ENCODE measurements at regions not wholly inside any gene's neighbourhood (a gene's known extent, or its start where the extent isn't known, plus 50 kb on each side); places are given as distances from the start of the nearest gene placed in this dataset.

- DNase-seq (ENCODE audit: low read depth in 4 of 4, low spot score in 1 of 4) = no peak
Observed at GRCh38 chr3:181454451-181455027, 257.2 kb upstream of the SOX2 start.

- DNase-seq (ENCODE audit: low read depth in 4 of 4, low spot score in 1 of 4) = no peak
Observed at GRCh38 chr3:181446741-181447140, 265.0 kb upstream of the SOX2 start.

GRCh38 chr3:181442066-181442465 lies 269.7 kb upstream of the SOX2 start:
- DNase-seq (ENCODE audit: low read depth in 4 of 4, low spot score in 1 of 4) = no peak

DNA sequence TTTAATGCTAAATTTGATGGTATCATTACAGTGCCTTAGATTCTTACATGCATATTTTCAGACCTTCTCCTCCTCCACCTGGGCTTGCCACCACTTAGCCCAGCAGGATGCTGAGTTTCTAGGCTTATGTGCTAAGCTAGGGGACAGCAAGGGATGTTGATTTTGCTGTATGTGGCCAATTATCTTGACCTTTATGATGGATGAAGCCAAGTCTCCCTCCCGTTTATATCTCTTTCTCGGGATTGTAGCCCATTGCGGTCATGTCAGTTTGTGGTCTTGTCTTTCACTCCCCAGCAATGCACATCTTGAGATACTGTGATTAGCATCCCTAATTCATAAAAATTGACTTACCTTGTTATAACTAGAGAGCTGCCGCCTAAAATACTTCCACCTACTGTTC lies 278.7 kb upstream of the SOX2 start:
- no peak for DNase-seq (ENCODE audit: low read depth in 4 of 4, low spot score in 1 of 4)

DNA sequence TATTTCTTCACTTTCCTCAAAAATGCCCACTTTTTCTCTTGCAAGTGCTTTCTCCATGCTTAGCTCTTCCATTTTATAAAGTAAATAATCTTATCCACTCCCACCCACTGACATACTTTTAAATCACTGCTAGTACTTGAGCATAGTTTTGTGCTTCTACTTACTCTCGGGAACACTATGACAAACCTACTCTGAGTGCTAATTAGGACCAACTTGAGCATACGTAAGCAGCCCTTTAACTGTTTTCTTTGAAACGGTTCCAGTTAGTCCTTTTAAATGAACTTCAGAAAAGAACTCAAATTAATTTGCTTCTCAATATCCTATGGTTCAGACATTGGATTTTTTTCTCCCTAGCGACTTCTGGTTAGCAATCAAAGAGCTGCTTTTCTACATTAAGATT lies 280.0 kb upstream of the SOX2 start:
- no peak for DNase-seq (ENCODE audit: low read depth in 4 of 4, low spot score in 1 of 4)

DNA sequence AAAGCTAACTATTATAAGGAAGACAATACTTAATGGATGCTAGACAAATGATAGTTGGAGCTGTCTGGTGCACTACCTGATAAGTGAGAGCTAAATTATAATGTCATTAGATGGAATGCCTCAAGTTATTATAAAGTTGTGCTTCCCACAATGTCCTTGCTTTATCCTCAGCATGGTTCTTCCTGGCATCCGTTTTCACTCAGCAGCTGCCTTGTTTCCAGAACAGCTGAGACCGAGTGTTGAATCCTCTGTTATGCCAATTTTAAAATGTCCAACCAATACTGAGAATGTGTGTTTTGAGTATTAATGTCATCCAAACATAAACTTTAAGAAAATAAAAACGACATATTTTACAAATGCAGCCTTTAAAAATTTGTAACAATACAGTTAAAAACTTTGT lies 286.7 kb upstream of the SOX2 start:
- no peak for DNase-seq (ENCODE audit: low read depth in 4 of 4, low spot score in 1 of 4)

DNA sequence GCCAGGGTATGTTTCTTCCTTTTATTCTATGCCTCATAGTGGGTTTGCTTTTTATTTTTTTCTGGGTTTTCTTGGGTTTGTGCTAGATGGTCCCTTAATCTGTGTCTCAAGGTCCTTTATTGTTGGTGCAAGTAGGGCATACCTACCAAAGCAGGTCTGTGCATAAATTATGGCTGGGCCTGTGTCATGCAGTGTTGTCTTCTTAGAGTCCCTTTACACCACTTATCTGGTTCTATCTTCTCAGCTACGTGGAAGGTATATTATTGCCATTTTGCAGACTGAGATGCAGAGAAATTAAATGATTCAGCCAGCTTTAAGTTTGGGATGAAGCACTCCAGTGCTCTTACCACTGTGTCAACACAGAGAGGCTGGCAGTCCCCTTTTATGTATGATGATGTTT lies 293.5 kb upstream of the SOX2 start:
- DNase-seq (ENCODE audit: low read depth in 4 of 4, low spot score in 1 of 4) = no peak

DNA sequence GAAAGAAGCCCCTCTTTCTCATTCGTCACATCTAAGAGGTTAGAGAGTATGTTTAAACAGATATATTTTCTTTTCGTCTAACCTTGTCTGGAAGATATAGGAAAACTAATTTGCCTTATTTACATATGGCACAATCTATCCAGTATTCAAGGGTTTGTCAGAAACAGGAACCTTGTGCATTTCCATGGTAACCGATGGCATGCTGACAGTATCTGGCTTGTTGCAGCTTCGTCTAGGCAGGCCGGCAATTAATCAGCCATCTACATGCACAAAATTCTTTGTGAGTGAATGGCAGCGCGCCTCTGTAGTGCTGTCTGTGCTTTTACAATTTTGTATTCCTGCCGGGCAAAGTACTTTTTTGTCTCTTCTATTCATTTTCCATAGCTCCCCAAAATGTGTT lies 294.0 kb upstream of the SOX2 start:
- no peak for DNase-seq (ENCODE audit: low read depth in 4 of 4, low spot score in 1 of 4)

DNA sequence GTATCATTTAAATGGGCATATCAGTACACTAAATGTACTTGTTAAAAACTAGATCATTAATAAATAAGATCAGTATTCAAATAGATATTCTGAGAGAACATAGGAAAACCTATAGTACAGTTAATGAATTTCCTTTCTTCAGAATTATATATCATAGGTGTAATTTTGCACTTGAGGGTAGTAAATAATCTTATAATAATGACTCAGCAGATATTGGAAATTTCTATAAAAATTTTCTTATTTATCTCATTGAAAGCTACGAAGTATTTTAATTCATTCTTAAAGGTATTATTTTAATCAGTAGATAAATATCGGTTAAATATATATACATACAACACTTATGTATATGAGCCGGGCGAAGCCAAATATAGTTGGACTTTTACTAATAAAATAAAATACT lies 300.9 kb upstream of the SOX2 start:
- DNase-seq (ENCODE audit: low read depth in 4 of 4, low spot score in 1 of 4) = no peak

DNA sequence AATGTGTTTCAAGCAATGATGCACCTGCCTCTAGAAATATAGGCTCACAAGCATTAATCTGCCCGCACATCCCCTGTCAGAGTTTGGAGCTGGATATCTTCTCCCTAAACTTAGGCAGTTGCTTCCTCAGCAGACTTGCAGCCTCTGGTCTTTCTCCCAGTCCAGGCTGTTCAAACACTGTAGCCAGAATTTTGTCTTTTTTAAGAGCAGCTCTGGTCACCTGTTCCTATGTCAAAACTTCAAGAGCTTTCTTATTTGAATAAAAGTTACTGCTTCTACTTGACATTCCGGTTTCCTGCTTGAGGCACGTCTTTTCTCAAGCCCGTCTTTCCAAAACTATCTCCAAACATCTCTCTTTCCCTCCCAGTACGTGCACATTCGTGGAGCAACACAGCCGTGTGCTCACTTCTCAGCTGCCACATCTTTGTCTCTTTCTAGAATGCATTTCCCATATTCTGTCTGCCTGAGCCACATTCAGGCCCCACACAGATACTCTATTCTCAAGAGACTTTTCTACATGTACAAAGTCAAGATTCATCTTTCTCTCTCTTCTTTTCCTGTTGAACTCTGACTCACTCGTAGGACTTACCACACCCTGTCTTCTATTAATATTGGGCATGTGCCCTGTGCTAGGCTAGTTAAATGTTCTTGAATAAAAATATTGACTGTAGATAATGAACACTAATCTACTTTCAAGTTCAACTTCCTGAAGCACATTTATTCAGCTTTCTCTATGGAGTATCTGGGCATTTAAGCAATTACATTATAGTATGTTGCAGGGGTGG lies 307.7 kb upstream of the SOX2 start:
- no peak for DNase-seq (ENCODE audit: low read depth in 4 of 4, low spot score in 1 of 4)

- DNase-seq (ENCODE audit: low read depth in 4 of 4, low spot score in 1 of 4) = no peak
Observed at GRCh38 chr3:181402347-181402746, 309.4 kb upstream of the SOX2 start.

- DNase-seq (ENCODE audit: low read depth in 4 of 4, low spot score in 1 of 4) = no peak
Observed at GRCh38 chr3:181384970-181385369, 326.8 kb upstream of the SOX2 start.

- DNase-seq (ENCODE audit: low read depth in 4 of 4, low spot score in 1 of 4) = no peak
Observed at GRCh38 chr3:181383760-181384159, 328.0 kb upstream of the SOX2 start.

DNA sequence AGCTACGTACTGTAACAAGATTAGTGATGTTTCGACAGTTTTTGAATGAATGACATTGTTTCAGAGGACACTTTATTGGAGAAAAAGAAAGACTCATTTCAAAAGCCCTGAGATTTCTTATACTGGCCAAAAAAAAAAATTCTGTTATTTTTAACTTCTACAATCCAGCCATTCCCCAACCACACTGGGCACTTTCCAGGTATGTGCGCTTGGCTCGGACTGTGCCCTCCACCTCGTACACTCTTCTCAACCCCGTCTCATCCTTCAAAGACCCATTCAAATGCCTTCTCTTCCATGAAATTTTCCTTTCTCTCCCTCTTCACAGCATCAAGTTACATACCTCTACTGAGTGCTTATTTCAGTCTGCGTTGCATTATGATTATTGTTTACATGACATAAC lies 328.5 kb upstream of the SOX2 start:
- no peak for DNase-seq (ENCODE audit: low read depth in 4 of 4, low spot score in 1 of 4)

DNA sequence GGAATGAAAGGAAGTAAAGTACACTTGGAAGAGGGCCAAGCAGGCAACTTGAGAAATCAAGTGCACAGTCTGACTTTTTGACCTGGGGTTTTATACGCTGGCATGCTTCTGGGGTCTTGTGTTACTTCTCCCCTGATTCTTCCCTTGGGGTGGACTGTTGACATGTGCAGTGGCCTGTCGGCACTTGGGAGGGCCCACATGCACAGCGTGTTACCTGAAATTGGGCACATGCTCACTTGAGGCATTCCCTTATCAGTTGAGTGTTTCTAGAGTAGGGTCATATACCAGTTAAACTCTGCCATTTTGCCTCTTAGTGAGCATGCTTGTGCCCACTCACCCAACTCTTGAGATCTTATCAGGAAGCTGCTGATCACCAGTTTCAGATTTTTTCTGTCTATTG lies 329.1 kb upstream of the SOX2 start:
- DNase-seq (ENCODE audit: low read depth in 4 of 4, low spot score in 1 of 4) = no peak

DNA sequence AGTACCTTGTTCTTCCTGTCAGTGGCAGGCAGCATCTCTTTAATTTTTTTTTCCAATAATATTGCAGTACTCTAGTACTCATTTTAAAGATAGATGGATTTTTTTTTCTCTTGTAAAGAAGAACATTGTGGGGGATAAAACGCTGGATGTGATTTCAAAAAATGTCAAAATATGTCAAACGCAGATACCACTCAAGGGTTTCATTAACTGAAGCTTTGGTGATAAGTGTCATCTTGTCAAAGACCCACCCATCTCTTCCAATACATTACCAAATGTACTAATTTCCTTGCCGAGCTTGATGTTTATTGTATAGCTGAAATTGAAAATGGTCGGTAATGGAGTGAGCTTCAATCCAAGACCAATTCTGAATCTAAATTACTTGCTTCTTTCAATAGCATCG lies 332.4 kb upstream of the SOX2 start:
- DNase-seq (ENCODE audit: low read depth in 4 of 4, low spot score in 1 of 4) = no peak

DNA sequence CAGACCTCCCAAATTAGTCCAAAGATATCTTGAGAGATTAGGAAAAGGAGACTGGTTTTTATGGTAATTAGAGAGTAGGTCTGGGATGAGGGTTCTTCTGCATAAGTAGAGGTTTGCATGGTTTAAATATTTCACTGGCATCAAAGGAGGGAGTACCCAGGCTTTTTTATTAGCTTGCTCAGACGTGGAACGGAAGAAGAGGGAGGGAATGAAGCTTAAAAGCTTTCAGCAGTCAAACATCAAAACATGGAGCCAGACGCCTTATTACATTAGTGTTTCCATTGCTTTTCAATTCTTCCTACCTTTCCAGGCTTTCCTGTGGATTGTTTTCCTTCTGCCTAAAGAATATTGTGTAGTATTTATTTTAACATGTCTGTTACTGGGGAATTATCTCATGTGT lies 342.1 kb upstream of the SOX2 start:
- DNase-seq (ENCODE audit: low read depth in 4 of 4, low spot score in 1 of 4) = no peak

DNA sequence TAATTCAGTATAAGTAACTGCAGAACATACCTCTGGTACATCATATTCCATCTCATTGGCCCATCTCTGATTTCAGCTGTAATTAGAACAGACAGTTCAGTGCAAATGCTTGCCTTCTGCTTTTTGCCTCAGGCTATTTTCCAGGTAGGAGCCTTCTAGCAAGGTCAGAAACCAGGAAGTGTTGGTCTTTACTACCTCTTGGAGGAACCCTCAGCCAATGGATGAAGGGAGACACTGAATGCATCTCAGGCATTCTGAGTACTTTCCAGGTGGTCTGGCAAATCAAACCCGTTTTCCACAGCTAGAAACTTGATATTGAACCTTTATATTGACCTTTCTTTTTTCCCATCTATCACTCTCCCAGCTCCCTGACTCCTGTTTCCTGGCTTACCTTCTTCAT lies 348.5 kb upstream of the SOX2 start:
- no peak for DNase-seq (ENCODE audit: low read depth in 4 of 4, low spot score in 1 of 4)

DNA sequence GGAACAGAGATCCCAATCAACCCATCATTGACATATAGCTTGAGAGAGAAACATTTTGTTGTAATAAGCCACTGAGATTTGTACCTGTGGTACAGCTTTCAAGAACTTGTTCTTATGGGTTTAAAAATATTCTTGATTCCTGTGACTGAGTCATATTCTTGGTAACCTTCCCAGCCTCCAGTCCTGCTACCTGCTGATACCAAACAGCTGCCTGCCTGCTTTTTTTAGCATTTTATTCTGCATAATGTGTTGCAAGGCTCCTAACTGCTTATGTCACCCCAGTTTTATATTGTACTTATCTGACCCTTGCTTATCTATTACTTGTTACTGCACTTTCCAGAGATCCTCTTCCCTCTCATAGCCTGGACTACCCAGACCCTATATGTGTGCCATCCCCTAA lies 349.3 kb upstream of the SOX2 start:
- no peak for DNase-seq (ENCODE audit: low read depth in 4 of 4, low spot score in 1 of 4)

GRCh38 chr3:181358562-181358961 lies 353.2 kb upstream of the SOX2 start:
- DNase-seq (ENCODE audit: low read depth in 4 of 4, low spot score in 1 of 4) = no peak

DNA sequence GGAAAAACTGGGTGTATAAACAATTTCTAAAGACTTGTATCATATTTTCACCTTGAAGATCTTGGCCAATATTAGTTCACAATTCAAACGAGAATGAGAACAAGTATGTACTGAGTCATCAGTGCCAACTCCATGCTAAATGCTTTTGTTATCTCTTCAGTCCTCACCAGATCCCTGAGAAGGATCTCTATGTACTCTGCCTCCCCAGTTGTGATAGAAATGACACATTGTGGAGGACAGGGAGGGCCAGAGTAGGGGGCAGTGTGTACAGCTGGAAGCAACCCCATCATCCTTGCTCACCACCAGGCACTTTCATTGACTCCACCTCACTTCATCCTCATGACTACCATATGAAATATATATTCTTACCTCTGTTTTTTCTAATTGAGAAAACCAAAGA lies 353.7 kb upstream of the SOX2 start:
- no peak for DNase-seq (ENCODE audit: low read depth in 4 of 4, low spot score in 1 of 4)

GRCh38 chr3:181354140-181354539 lies 357.6 kb upstream of the SOX2 start:
- DNase-seq (ENCODE audit: low read depth in 4 of 4, low spot score in 1 of 4) = no peak

DNA sequence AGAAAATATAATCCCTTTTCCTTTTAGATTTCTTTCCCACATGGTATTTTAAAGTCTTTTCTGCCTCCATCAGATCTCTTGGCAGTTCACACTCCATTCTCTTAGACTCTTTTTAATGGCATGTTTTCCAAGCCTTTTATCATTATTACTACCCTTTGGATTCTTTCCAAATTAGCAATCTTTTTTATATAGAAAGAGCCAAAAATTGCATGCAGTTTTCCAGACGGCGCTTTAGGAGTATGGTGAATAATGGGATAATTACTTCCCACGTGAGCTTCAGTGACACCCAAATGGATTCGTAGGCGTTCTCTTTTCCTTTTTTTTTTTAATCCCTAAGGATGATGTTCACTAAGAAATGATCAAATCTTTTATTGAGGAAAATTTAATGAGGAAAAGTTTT lies 354.8 kb upstream of the DNAJC19 start:
- no peak for DNase-seq (ENCODE audit: low read depth in 4 of 4, low spot score in 1 of 4)
